ENCODE measurements at regions not wholly inside any gene's neighbourhood (a gene's known extent, or its start where the extent isn't known, plus 50 kb on each side); places are given as distances from the start of the nearest gene placed in this dataset.
A peak's percentile ranks its signal among the peaks of the same experiment; 100 is the strongest.

DNA sequence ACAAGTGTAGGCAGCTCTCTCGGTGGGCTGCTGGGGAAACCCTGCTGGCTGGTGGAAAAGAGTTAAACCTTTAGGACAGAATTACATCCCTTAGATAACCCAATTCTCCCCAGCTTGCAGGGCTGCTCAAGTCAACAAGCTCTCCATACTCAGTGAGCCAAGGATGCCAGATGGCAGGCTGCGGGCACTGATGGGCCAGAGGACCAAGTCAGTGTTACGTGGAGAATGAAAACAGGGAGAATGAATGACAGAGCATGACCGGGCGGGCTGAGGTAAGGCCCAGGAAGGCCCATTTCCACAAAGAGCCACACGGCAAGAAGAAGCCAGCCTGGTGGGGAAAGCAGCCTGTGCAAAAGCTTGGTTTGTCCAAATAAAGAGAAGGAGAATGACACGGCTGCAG, 58.7 kb upstream of the CD93 start:
- peaks cover 80% of the 10 kb centered on the region for H3K4me1 ChIP-seq
- ATAC-seq: no peak
- H3K27me3 ChIP-seq (ENCODE audit: insufficient read depth in 3 of 3, low read length in 2 of 3): no peaks in the 10 kb centered on the region
- H3K9me3 ChIP-seq: no peaks in the 10 kb centered on the region
- H3K36me3 ChIP-seq (ENCODE audit: insufficient read depth in 1 of 2, low read depth in 1 of 2): no peaks in the 10 kb centered on the region
- DNase-seq: peak in 1 of 2 donors; percentile 39
- H3K4me3 ChIP-seq: no peak overlapping the region
- peak overlapping the region; percentile 96 for H3K27ac ChIP-seq
- TF ChIP-seq, protein P1, sequence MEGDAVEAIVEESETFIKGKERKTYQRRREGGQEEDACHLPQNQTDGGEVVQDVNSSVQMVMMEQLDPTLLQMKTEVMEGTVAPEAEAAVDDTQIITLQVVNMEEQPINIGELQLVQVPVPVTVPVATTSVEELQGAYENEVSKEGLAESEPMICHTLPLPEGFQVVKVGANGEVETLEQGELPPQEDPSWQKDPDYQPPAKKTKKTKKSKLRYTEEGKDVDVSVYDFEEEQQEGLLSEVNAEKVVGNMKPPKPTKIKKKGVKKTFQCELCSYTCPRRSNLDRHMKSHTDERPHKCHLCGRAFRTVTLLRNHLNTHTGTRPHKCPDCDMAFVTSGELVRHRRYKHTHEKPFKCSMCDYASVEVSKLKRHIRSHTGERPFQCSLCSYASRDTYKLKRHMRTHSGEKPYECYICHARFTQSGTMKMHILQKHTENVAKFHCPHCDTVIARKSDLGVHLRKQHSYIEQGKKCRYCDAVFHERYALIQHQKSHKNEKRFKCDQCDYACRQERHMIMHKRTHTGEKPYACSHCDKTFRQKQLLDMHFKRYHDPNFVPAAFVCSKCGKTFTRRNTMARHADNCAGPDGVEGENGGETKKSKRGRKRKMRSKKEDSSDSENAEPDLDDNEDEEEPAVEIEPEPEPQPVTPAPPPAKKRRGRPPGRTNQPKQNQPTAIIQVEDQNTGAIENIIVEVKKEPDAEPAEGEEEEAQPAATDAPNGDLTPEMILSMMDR (IDR thresholded peaks at IDR 0.05): no peak
- intact Hi-C loops (cut with DNase I): loop anchor here in 1 of 2 donors (5.0 kb wide), 1 partner anchor 93 kb away; no protein-coding TSS in a partner anchor
- WGBS, 3 donors: 45 to 53% (median 51%) methylated on average over 7 of the region's 7 CpGs

- Histone ChIP-seq H3K27me3 (ENCODE audit: insufficient read depth in 3 of 3, low read length in 2 of 3) (no peaks in the 10 kb centered on the region), H3K36me3 (ENCODE audit: insufficient read depth in 1 of 2, low read depth in 1 of 2) (no peaks in the 10 kb centered on the region), H3K4me3 (no peak overlapping the region), H3K27ac (peak overlapping the region; percentile 96), H3K9me3 (no peaks in the 10 kb centered on the region), H3K4me1 (peaks cover 73% of the 10 kb centered on the region)
- intact Hi-C loops (cut with DNase I): no loop called here
- 89 to 93% (median 92%) methylated on average over 8 of the region's 8 CpGs for WGBS, 3 donors
- TF ChIP-seq, protein P1 (IDR thresholded peaks at IDR 0.05): no peak
- ATAC-seq (no peak), DNase-seq (peak in 1 of 2 donors; percentile 36)
Observed at GRCh38 chr20:23143986-23144690, 58.0 kb upstream of the CD93 start.

DNA sequence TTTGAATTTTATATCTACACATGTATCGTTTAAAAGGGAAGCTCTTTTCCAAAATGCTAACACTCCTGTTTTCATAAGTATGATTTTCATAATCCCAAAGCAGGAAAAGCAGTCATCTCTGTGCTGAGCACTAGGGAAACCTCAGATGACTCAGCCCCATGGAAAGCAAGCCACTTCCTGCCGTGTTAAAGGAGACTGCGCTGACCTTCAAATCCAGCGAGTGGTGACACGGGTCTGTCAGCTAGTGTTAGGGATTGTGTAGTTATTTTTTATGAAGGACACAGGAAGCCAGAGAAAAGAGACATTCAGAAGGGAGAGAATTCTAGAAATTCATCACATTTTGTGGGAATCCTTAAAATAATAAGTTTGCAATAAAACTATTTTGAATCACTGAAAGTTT, 57.0 kb upstream of the CD93 start:
- Histone ChIP-seq H3K27me3 (ENCODE audit: insufficient read depth in 3 of 3, low read length in 2 of 3) (no peaks in the 10 kb centered on the region), H3K9me3 (no peaks in the 10 kb centered on the region), H3K36me3 (ENCODE audit: insufficient read depth in 1 of 2, low read depth in 1 of 2) (no peaks in the 10 kb centered on the region), H3K4me3 (no peak overlapping the region), H3K27ac (peak overlapping the region; percentile 96), H3K4me1 (peaks cover 71% of the 10 kb centered on the region)
- ATAC-seq (peak; percentile 57 to 75 (median 70)), DNase-seq (peak; percentile 68 to 79)
- intact Hi-C loops (cut with DNase I): no loop called here
- TF ChIP-seq, protein P1 (IDR thresholded peaks at IDR 0.05): no peak
- WGBS, 3 donors: 2 to 7% (median 3%) methylated on average over 5 of the region's 5 CpGs

- DNase-seq (peak in 1 of 2 donors; percentile 66), ATAC-seq (peak in 1 of 4 donors; percentile 6)
- peaks cover 74% of the 10 kb centered on the region for H3K4me1 ChIP-seq
- intact Hi-C loops (cut with DNase I): no loop called here
- no peaks in the 10 kb centered on the region for H3K36me3 ChIP-seq (ENCODE audit: insufficient read depth in 1 of 2, low read depth in 1 of 2)
- H3K9me3 ChIP-seq: no peaks in the 10 kb centered on the region
- peak overlapping the region; percentile 96 for H3K27ac ChIP-seq
- TF ChIP-seq, protein P1 (IDR thresholded peaks at IDR 0.05): no peak
- H3K27me3 ChIP-seq (ENCODE audit: insufficient read depth in 3 of 3, low read length in 2 of 3): no peaks in the 10 kb centered on the region
- WGBS, 3 donors: 74 to 80% (median 78%) methylated on average over 16 of the region's 16 CpGs
- no peak overlapping the region for H3K4me3 ChIP-seq
Observed at GRCh38 chr20:23142162-23143050, 56.3 kb upstream of the CD93 start.
